NB4 (cell line): ENCODE measurements at regions not wholly inside any gene's neighbourhood (a gene's known extent, or its start where the extent isn't known, plus 50 kb on each side); places are given as distances from the start of the nearest gene placed in this dataset.

ENCODE experiments used
- POLR2A ChIP-seq: IDR thresholded peaks from 2 replicates; pipeline ENCODE4 v1.6.1; 2011; ENCODE audit warnings: mild to moderate bottlenecking; ENCODE audit not compliant: insufficient read length; ENCODE audit errors: extremely low read depth
- TF ChIP-seq, protein P1 (sequence below): IDR thresholded peaks from one replicate; pipeline ENCODE4 v1.5.1; 2012; ENCODE audit warnings: low read depth, low read length
- TF ChIP-seq, protein P2 (sequence below): IDR thresholded peaks from 2 replicates; pipeline ENCODE4 v1.6.1; 2011; ENCODE audit warnings: low read depth, low read length

DNA sequence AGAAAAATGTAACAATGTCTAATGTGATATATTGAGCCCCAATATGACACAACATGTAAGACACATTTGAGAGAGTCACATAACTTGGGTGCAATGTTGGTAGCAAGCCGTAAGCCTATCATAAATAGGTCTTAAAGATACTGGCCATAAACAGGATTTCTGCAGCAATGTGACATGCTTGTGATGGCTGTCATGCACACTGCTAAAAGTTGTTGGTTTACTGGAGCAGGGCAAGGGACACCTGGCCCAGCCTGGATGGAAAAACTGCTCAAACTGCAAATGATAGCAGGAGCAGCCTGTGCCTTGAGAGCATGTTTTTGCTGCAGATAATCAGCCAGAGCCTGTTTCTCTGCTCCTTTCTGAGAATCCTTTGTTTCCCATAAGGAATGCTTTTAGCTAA, 136.7 kb upstream of the ZNF91 start:
- TF ChIP-seq, protein P1, sequence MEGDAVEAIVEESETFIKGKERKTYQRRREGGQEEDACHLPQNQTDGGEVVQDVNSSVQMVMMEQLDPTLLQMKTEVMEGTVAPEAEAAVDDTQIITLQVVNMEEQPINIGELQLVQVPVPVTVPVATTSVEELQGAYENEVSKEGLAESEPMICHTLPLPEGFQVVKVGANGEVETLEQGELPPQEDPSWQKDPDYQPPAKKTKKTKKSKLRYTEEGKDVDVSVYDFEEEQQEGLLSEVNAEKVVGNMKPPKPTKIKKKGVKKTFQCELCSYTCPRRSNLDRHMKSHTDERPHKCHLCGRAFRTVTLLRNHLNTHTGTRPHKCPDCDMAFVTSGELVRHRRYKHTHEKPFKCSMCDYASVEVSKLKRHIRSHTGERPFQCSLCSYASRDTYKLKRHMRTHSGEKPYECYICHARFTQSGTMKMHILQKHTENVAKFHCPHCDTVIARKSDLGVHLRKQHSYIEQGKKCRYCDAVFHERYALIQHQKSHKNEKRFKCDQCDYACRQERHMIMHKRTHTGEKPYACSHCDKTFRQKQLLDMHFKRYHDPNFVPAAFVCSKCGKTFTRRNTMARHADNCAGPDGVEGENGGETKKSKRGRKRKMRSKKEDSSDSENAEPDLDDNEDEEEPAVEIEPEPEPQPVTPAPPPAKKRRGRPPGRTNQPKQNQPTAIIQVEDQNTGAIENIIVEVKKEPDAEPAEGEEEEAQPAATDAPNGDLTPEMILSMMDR, result no peak
- TF ChIP-seq POLR2A, result no peak
- TF ChIP-seq, protein P2, sequence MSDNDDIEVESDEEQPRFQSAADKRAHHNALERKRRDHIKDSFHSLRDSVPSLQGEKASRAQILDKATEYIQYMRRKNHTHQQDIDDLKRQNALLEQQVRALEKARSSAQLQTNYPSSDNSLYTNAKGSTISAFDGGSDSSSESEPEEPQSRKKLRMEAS, result no peak
